HCT116 (cell line): ENCODE measurements at regions not wholly inside any gene's neighbourhood (a gene's known extent, or its start where the extent isn't known, plus 50 kb on each side); places are given as distances from the start of the nearest gene placed in this dataset.

Source experiments
- ATAC-seq: fragments of 200-7000 bp; cut with Tn5 transposase; 2 replicates; pipeline ENCODE4 v1.9.1; 2020; ENCODE audit warnings: mild to moderate bottlenecking, moderate library complexity
- BruUV-seq: library from RNA; stranded (reverse); fragments of 400-500 nt; replicated peaks from 2 replicates; lab custom pipeline; 2021; lab: Mats Ljungman, UMichigan
- CTCF ChIA-PET: fragments of 300-600 bp; sonication (Branson Sonifier 250); formaldehyde crosslinking; loops from one replicate; lab custom pipeline; 2021; ENCODE audit warnings: antibody characterized with exemption; lab: Charles Lee
- POLR2A ChIA-PET: fragments of 300-600, 350-600 bp; sonication (Branson Sonifier 250); formaldehyde crosslinking; loops from one replicate; lab custom pipeline; 2021; ENCODE audit warnings: antibody characterized with exemption; lab: Charles Lee
- RAD21 ChIA-PET, 2 experiments: fragments of 300-600 bp; sonication (Branson Sonifier 250); formaldehyde crosslinking; loops; one replicate each; lab custom pipeline; 2023; ENCODE audit warnings: low total read pairs in 2 of 2; ENCODE audit not compliant: uncharacterized antibody in 2 of 2, unreplicated experiment in 2 of 2, low non-redundant PET in 1 of 2; lab: Charles Lee
- DNase-seq: peaks from one replicate; pipeline ENCODE4 v3.0.0-alpha.2; 2010; ENCODE audit warnings: low read depth, low spot score
- H2AFZ ChIP-seq: fragments of 200-600 bp; shearing (Covaris generic), sonication (generic); 2 replicates; pipeline ENCODE4 v1.6.1; 2017; ENCODE audit warnings: low read depth, mixed run types, mixed read lengths, antibody characterized with exemption, low read length; ENCODE audit not compliant: poor library complexity, severe bottlenecking
- H3K27ac ChIP-seq: 2 replicates; pipeline ENCODE4 v1.5.1; 2012; ENCODE audit warnings: low read depth, low read length
- H3K27me3 ChIP-seq: fragments of 200-600 bp; sonication (generic); 2 replicates; pipeline ENCODE4 v1.6.1; 2016; ENCODE audit warnings: mixed run types, low read length, mixed read lengths; ENCODE audit not compliant: insufficient read depth
- H3K36me3 ChIP-seq, 2 experiments: fragments of 200-500 bp in 1 of 2; fragments of 200-600 bp in 1 of 2; sonication (Bioruptor generic) in 1 of 2; sonication (generic) in 1 of 2; 2 replicates each; pipeline versions ENCODE4 v1.5.1 to v1.6.1; 2014 to 2016; ENCODE audit warnings: low read length in 2 of 2, inconsistent platforms in 1 of 2, mixed read lengths in 1 of 2, mixed run types in 1 of 2; ENCODE audit not compliant: insufficient read depth in 2 of 2, control insufficient read depth in 1 of 2
- H3K4me1 ChIP-seq, 2 experiments: fragments of 200-600 bp in 1 of 2; sonication (generic) in 1 of 2; 2 replicates each; pipeline versions ENCODE4 v1.5.1 to v1.6.1; 2012 to 2017; ENCODE audit warnings: low read length in 2 of 2, inconsistent platforms in 1 of 2, mild to moderate bottlenecking in 1 of 2, mixed read lengths in 1 of 2, mixed run types in 1 of 2, moderate library complexity in 1 of 2; ENCODE audit not compliant: insufficient read depth in 2 of 2, control insufficient read depth in 1 of 2
- H3K4me2 ChIP-seq: fragments of 200-600 bp; sonication (generic); 2 replicates; pipeline ENCODE4 v1.6.1; 2017; ENCODE audit warnings: mixed run types, low read length, mixed read lengths
- H3K4me3 ChIP-seq, 2 experiments: fragments of 200-600 bp in 1 of 2; sonication (generic) in 1 of 2; replicated peaks in 1 of 2; 2 replicates each; pipeline ENCODE4 v1.5.1; 2011 to 2016; ENCODE audit warnings: low read length in 2 of 2, control low read depth in 1 of 2, low read depth in 1 of 2, mild to moderate bottlenecking in 1 of 2, mixed read lengths in 1 of 2, mixed run types in 1 of 2
- H3K79me2 ChIP-seq: fragments of 200-600 bp; sonication (generic); 2 replicates; pipeline ENCODE4 v1.6.1; 2017; ENCODE audit warnings: mild to moderate bottlenecking, mixed run types, low read length, moderate library complexity, mixed read lengths; ENCODE audit not compliant: insufficient read depth
- H3K9ac ChIP-seq: fragments of 200-600 bp; sonication (generic); 2 replicates; pipeline ENCODE4 v1.6.1; 2016; ENCODE audit warnings: low read length, mixed read lengths
- H3K9me2 ChIP-seq: fragments of 200-600 bp; sonication (generic), shearing (Covaris generic); 2 replicates; pipeline ENCODE4 v1.6.1; 2017; ENCODE audit warnings: mixed run types, mild to moderate bottlenecking, moderate library complexity; ENCODE audit not compliant: insufficient read depth
- H3K9me3 ChIP-seq, 2 experiments: fragments of 200-500 bp in 1 of 2; fragments of 200-600 bp in 1 of 2; sonication (Bioruptor generic) in 1 of 2; sonication (generic) in 1 of 2; 2 replicates each; pipeline ENCODE4 v1.6.1; 2014 to 2017; ENCODE audit warnings: low read length in 2 of 2, mixed read lengths in 2 of 2, inconsistent platforms in 1 of 2, low read depth in 1 of 2, mild to moderate bottlenecking in 1 of 2, mixed run types in 1 of 2, moderate library complexity in 1 of 2; ENCODE audit not compliant: control insufficient read depth in 1 of 2, insufficient read depth in 1 of 2
- H4K20me1 ChIP-seq: fragments of 200-600 bp; sonication (generic), shearing (Covaris generic); 2 replicates; pipeline ENCODE4 v1.6.1; 2017; ENCODE audit warnings: mixed run types, mild to moderate bottlenecking, moderate library complexity; ENCODE audit not compliant: insufficient read depth
- ELF1 ChIP-seq: IDR thresholded peaks from 2 replicates; pipeline ENCODE4 v1.6.1; 2012; ENCODE audit warnings: low read depth, borderline replicate concordance
- EZH2 ChIP-seq: fragments of 200-600 bp; sonication (generic); IDR thresholded peaks from 2 replicates; pipeline ENCODE4 v1.6.1; 2017; ENCODE audit warnings: antibody characterized with exemption, mixed run types
- EZH2phosphoT487 ChIP-seq: fragments of 200-600 bp; IDR thresholded peaks from 2 replicates; pipeline ENCODE4 v1.6.1; 2018; ENCODE audit warnings: antibody characterized with exemption, borderline replicate concordance
- FOSL1 ChIP-seq: IDR thresholded peaks from 2 replicates; pipeline ENCODE4 v1.6.1; 2012; ENCODE audit warnings: low read depth
- SIN3A ChIP-seq: IDR thresholded peaks from 2 replicates; pipeline ENCODE4 v1.6.1; 2012; ENCODE audit warnings: low read depth
- SP1 ChIP-seq: IDR thresholded peaks from 2 replicates; pipeline ENCODE4 v1.6.1; 2012; ENCODE audit warnings: low read depth
- ZNF274 ChIP-seq: fragments of 200-500 bp; sonication (Bioruptor generic); IDR thresholded peaks from 2 replicates; pipeline ENCODE4 v1.6.1; 2014; ENCODE audit warnings: mild to moderate bottlenecking, low read depth, low read length, inconsistent platforms
- intact Hi-C: fragments of 100-400 bp; cut with micrococcal nuclease; formaldehyde crosslinking; loops from 2 replicates; pipeline ENCODE4 v1.10.0; 2022
- TF ChIP-seq, protein P1 (sequence below), 3 experiments: fragments of 200-600 bp in 1 of 3; sonication (generic) in 1 of 3; IDR thresholded peaks in 2 of 3; conservative IDR thresholded peaks in 1 of 3; 2 replicates each; pipeline ENCODE4 v1.5.1; 2012 to 2017; ENCODE audit warnings: low read depth in 2 of 3, low read length in 2 of 3, antibody characterized with exemption in 1 of 3, borderline replicate concordance in 1 of 3, control low read depth in 1 of 3, mild to moderate bottlenecking in 1 of 3, mixed read lengths in 1 of 3, mixed run types in 1 of 3, moderate library complexity in 1 of 3; ENCODE audit not compliant: insufficient read depth in 1 of 3
- TF ChIP-seq, protein P2 (sequence below): IDR thresholded peaks from 2 replicates; pipeline ENCODE4 v1.6.1; 2012; ENCODE audit warnings: low read depth
- TF ChIP-seq, protein P3 (sequence below): IDR thresholded peaks from 2 replicates; pipeline ENCODE4 v1.6.1; 2012

DNA sequence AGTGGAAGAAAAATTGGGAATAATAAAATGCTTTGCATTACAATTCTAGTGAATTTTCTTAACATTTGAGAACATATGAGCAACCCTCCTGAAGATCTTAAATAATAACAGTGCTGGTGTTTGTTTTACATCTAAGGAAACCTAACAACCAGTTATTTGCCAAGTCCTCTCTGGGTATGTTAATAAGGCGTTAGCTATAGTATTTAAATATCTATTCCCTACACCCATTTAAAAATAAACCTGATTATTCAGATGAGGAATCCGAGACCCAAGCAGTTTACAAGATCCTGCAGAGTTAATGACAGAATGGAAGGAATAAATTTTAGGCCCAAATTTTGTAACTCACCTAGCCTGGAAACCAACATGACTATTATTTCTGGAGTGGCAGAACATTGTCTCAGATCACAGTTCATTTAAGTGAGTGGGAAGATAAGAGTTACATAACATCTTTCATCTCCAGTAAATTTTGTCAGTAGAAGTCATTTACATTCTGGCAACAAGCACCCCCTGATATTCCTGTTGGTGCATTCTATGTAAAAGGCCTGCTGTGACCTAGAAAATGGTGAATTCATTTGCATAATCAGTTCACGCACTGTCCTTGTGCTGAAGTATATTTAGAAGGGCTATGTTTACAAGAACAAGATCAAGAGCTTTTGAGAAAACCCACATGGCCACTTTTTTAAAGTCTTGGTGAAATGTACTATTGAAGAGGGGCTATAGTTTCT lies 148.2 kb downstream of the COX7C start:
- RAD21 ChIA-PET, result no interaction called here
- Histone ChIP-seq H3K9me3 (no peaks in the 10 kb centered on the region; a peak in 1 of 4 replicates), H3K27ac (no peak overlapping the region), H2AFZ (no peak overlapping the region), H3K4me2 (no peak overlapping the region), H3K9me2 (no peaks in the 10 kb centered on the region), H3K4me1 (no peaks in the 10 kb centered on the region), H3K79me2 (no peaks in the 10 kb centered on the region), H3K36me3 (no peaks in the 10 kb centered on the region), H4K20me1 (no peaks in the 10 kb centered on the region), H3K9ac (no peak overlapping the region), H3K27me3 (no peaks in the 10 kb centered on the region), H3K4me3 (no peak overlapping the region)
- CTCF ChIA-PET, result interaction anchor here (1.0 kb wide), 1 partner anchor 9 kb away, joined by 3 read pairs; no protein-coding TSS in a partner anchor
- BruUV-seq, result no TSS peak
- ATAC-seq (no peak), DNase-seq (no peak)
- TF ChIP-seq, protein P1, sequence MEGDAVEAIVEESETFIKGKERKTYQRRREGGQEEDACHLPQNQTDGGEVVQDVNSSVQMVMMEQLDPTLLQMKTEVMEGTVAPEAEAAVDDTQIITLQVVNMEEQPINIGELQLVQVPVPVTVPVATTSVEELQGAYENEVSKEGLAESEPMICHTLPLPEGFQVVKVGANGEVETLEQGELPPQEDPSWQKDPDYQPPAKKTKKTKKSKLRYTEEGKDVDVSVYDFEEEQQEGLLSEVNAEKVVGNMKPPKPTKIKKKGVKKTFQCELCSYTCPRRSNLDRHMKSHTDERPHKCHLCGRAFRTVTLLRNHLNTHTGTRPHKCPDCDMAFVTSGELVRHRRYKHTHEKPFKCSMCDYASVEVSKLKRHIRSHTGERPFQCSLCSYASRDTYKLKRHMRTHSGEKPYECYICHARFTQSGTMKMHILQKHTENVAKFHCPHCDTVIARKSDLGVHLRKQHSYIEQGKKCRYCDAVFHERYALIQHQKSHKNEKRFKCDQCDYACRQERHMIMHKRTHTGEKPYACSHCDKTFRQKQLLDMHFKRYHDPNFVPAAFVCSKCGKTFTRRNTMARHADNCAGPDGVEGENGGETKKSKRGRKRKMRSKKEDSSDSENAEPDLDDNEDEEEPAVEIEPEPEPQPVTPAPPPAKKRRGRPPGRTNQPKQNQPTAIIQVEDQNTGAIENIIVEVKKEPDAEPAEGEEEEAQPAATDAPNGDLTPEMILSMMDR (IDR thresholded peaks at IDR 0.05 in 2 of 3, conservative IDR thresholded peaks at IDR 0.05 in 1 of 3; ENCODE audit: borderline replicate concordance in 1 of 3, insufficient read depth in 1 of 3, low read depth in 2 of 3, low read length in 2 of 3), result no peak
- TF ChIP-seq ELF1, result no peak
- TF ChIP-seq EZH2phosphoT487, result no peak
- TF ChIP-seq, protein P2, sequence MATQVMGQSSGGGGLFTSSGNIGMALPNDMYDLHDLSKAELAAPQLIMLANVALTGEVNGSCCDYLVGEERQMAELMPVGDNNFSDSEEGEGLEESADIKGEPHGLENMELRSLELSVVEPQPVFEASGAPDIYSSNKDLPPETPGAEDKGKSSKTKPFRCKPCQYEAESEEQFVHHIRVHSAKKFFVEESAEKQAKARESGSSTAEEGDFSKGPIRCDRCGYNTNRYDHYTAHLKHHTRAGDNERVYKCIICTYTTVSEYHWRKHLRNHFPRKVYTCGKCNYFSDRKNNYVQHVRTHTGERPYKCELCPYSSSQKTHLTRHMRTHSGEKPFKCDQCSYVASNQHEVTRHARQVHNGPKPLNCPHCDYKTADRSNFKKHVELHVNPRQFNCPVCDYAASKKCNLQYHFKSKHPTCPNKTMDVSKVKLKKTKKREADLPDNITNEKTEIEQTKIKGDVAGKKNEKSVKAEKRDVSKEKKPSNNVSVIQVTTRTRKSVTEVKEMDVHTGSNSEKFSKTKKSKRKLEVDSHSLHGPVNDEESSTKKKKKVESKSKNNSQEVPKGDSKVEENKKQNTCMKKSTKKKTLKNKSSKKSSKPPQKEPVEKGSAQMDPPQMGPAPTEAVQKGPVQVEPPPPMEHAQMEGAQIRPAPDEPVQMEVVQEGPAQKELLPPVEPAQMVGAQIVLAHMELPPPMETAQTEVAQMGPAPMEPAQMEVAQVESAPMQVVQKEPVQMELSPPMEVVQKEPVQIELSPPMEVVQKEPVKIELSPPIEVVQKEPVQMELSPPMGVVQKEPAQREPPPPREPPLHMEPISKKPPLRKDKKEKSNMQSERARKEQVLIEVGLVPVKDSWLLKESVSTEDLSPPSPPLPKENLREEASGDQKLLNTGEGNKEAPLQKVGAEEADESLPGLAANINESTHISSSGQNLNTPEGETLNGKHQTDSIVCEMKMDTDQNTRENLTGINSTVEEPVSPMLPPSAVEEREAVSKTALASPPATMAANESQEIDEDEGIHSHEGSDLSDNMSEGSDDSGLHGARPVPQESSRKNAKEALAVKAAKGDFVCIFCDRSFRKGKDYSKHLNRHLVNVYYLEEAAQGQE, result no peak
- TF ChIP-seq, protein P3, sequence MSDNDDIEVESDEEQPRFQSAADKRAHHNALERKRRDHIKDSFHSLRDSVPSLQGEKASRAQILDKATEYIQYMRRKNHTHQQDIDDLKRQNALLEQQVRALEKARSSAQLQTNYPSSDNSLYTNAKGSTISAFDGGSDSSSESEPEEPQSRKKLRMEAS, result no peak
- no peak for TF ChIP-seq SIN3A
- TF ChIP-seq ZNF274, result no peak
- no peak for TF ChIP-seq SP1
- TF ChIP-seq FOSL1, result no peak
- TF ChIP-seq EZH2, result no peak
- POLR2A ChIA-PET, result no interaction called here
- intact Hi-C loops, result no loop called here
